Mesenchymal stem cell (in vitro differentiated cells and primary cell): ENCODE measurements at regions not wholly inside any gene's neighbourhood (a gene's known extent, or its start where the extent isn't known, plus 50 kb on each side); places are given as distances from the start of the nearest gene placed in this dataset.

Source experiments
- DNase-seq: peaks from one replicate; pipeline ENCODE4 v3.0.0-alpha.2; 2013
- H2AFZ ChIP-seq: one replicate; pipeline ENCODE4 v1.6.1; 2013; ENCODE audit warnings: low read depth, mild to moderate bottlenecking, control low read depth, inconsistent platforms, low read length, moderate library complexity
- H2AK5ac ChIP-seq: 2 replicates; pipeline ENCODE4 v1.6.1; 2013; ENCODE audit warnings: low read length, moderate library complexity, mild to moderate bottlenecking, inconsistent platforms; ENCODE audit not compliant: severe bottlenecking
- H2BK120ac ChIP-seq: one replicate; pipeline ENCODE4 v1.6.1; 2013; ENCODE audit warnings: low read depth, mild to moderate bottlenecking, inconsistent platforms, low read length, moderate library complexity
- H2BK12ac ChIP-seq, 2 experiments: one replicate each; pipeline ENCODE4 v1.6.1; 2013; ENCODE audit warnings: inconsistent platforms in 2 of 2, low read length in 2 of 2, mild to moderate bottlenecking in 2 of 2, moderate library complexity in 2 of 2, control low read depth in 1 of 2
- H2BK15ac ChIP-seq: one replicate; pipeline ENCODE4 v1.6.1; 2013; ENCODE audit warnings: mild to moderate bottlenecking, low read depth, inconsistent platforms; ENCODE audit not compliant: poor library complexity, severe bottlenecking
- H2BK5ac ChIP-seq: 2 replicates; pipeline ENCODE4 v1.6.1; 2013; ENCODE audit warnings: low read depth, mild to moderate bottlenecking, low read length, control low read depth, inconsistent platforms; ENCODE audit not compliant: poor library complexity, severe bottlenecking
- H3K14ac ChIP-seq, 2 experiments: one replicate each; pipeline ENCODE4 v1.6.1; 2013; ENCODE audit warnings: inconsistent platforms in 2 of 2, low read length in 2 of 2, control low read depth in 1 of 2, mild to moderate bottlenecking in 1 of 2, moderate library complexity in 1 of 2
- H3K18ac ChIP-seq, 2 experiments: one replicate each; pipeline ENCODE4 v1.6.1; 2013; ENCODE audit warnings: inconsistent platforms in 2 of 2, low read length in 2 of 2, control low read depth in 1 of 2, low read depth in 1 of 2, mild to moderate bottlenecking in 1 of 2
- H3K23ac ChIP-seq, 2 experiments: one replicate each; pipeline ENCODE4 v1.6.1; 2013; ENCODE audit warnings: inconsistent platforms in 2 of 2, low read length in 2 of 2, mild to moderate bottlenecking in 2 of 2, moderate library complexity in 2 of 2, control low read depth in 1 of 2
- H3K27ac ChIP-seq: 2 replicates; pipeline ENCODE4 v1.5.1; 2013; ENCODE audit warnings: mild to moderate bottlenecking, moderate library complexity, low read length, control low read depth, inconsistent platforms; ENCODE audit not compliant: poor library complexity, severe bottlenecking
- H3K27me3 ChIP-seq, 2 experiments: 2 replicates each; pipeline versions ENCODE4 v1.6.1 to v1.7.0; 2013; ENCODE audit warnings: low read length in 2 of 2, mild to moderate bottlenecking in 2 of 2, moderate library complexity in 2 of 2, control low read depth in 1 of 2, inconsistent platforms in 1 of 2; ENCODE audit not compliant: control insufficient read depth in 1 of 2, insufficient read depth in 1 of 2
- H3K36me3 ChIP-seq, 2 experiments: 2 replicates each; pipeline versions ENCODE4 v1.6.1 to v1.7.0; 2013; ENCODE audit warnings: low read length in 2 of 2, control low read depth in 1 of 2, inconsistent platforms in 1 of 2, low read depth in 1 of 2, mild to moderate bottlenecking in 1 of 2; ENCODE audit not compliant: insufficient read depth in 2 of 2, control insufficient read depth in 1 of 2
- H3K4ac ChIP-seq, 2 experiments: one replicate each; pipeline ENCODE4 v1.6.1; 2013; ENCODE audit warnings: inconsistent platforms in 2 of 2, low read length in 2 of 2, mild to moderate bottlenecking in 2 of 2, moderate library complexity in 2 of 2, control low read depth in 1 of 2, low read depth in 1 of 2
- H3K4me1 ChIP-seq: 2 replicates; pipeline ENCODE4 v1.6.1; 2013; ENCODE audit warnings: low read depth, low read length, control low read depth; ENCODE audit not compliant: control insufficient read depth, insufficient read depth
- H3K4me2 ChIP-seq: 2 replicates; pipeline ENCODE4 v1.6.1; 2013; ENCODE audit warnings: low read length, mild to moderate bottlenecking, inconsistent platforms; ENCODE audit not compliant: poor library complexity, severe bottlenecking
- H3K4me3 ChIP-seq, 2 experiments: 2 replicates each; pipeline versions ENCODE4 v1.5.1 to v1.7.0; 2013; ENCODE audit warnings: low read length in 2 of 2, mild to moderate bottlenecking in 2 of 2, control low read depth in 1 of 2, low read depth in 1 of 2; ENCODE audit not compliant: insufficient read depth in 1 of 2
- H3K79me1 ChIP-seq: replicated peaks from 2 replicates; pipeline ENCODE4 v1.6.1; 2013; ENCODE audit warnings: mild to moderate bottlenecking, control low read depth, low read length, inconsistent platforms; ENCODE audit not compliant: poor library complexity, severe bottlenecking
- H3K9ac ChIP-seq: 2 replicates; pipeline ENCODE4 v1.7.0; 2013; ENCODE audit warnings: mild to moderate bottlenecking, low read length, moderate library complexity
- H3K9me3 ChIP-seq: 2 replicates; pipeline ENCODE4 v1.7.0; 2013; ENCODE audit warnings: mild to moderate bottlenecking, low read length; ENCODE audit not compliant: control insufficient read depth
- H4K8ac ChIP-seq: one replicate; pipeline ENCODE4 v1.6.1; 2013; ENCODE audit warnings: inconsistent platforms, mild to moderate bottlenecking, low read length, moderate library complexity
- H4K91ac ChIP-seq: one replicate; pipeline ENCODE4 v1.6.1; 2013; ENCODE audit warnings: mild to moderate bottlenecking, low read length, inconsistent platforms
- WGBS: methylation state at CpG from one replicate; pipeline ENCODE4 v1.1.7; 2013; ENCODE audit warnings: mixed read lengths; 5-methylcytosine and 5-hydroxymethylcytosine counted together

GRCh38 chr6:67358241-67358640 lies 1276.8 kb upstream of the ADGRB3 start:
- Histone ChIP-seq H3K4me1 (no peaks in the 10 kb centered on the region), H3K4me2 (no peak overlapping the region), H2AK5ac (no peak overlapping the region), H3K4ac (no peak overlapping the region), H3K23ac (no peak overlapping the region), H3K27me3 (no peaks in the 10 kb centered on the region), H4K91ac (no peak overlapping the region), H3K27ac (no peak overlapping the region), H2BK120ac (no peak overlapping the region), H3K4me3 (no peak overlapping the region), H2BK5ac (no peak overlapping the region), H3K9me3 (peaks cover 4% of the 10 kb centered on the region), H2AFZ (no peak overlapping the region), H3K36me3 (no peaks in the 10 kb centered on the region), H3K18ac (no peak overlapping the region), H2BK15ac (no peak overlapping the region), H3K14ac (no peak overlapping the region), H4K8ac (no peak overlapping the region), H3K9ac (no peak overlapping the region), H2BK12ac (no peak overlapping the region), H3K79me1 (no peaks in the 10 kb centered on the region)
- 93% methylated on average over 3 of the region's 3 CpGs for WGBS
- DNase-seq: no peak

- 83% methylated on average over 3 of the region's 3 CpGs for WGBS
- H3K4me3 ChIP-seq: no peak overlapping the region
- no peak overlapping the region for H2BK120ac ChIP-seq
- no peak overlapping the region for H2BK5ac ChIP-seq
- no peaks in the 10 kb centered on the region for H3K36me3 ChIP-seq
- H3K4me2 ChIP-seq: no peak overlapping the region
- H4K91ac ChIP-seq: no peak overlapping the region
- H3K23ac ChIP-seq: no peak overlapping the region
- H2AK5ac ChIP-seq: no peak overlapping the region
- H3K27ac ChIP-seq: no peak overlapping the region
- no peaks in the 10 kb centered on the region for H3K27me3 ChIP-seq
- no peaks in the 10 kb centered on the region for H3K9me3 ChIP-seq
- H2AFZ ChIP-seq: no peak overlapping the region
- no peak overlapping the region for H2BK15ac ChIP-seq
- H3K9ac ChIP-seq: no peak overlapping the region
- no peak overlapping the region for H3K18ac ChIP-seq
- no peak for DNase-seq
- no peaks in the 10 kb centered on the region for H3K79me1 ChIP-seq
- no peaks in the 10 kb centered on the region for H3K4me1 ChIP-seq
- no peak overlapping the region for H2BK12ac ChIP-seq
- no peak overlapping the region for H3K14ac ChIP-seq
- H4K8ac ChIP-seq: no peak overlapping the region
- H3K4ac ChIP-seq: no peak overlapping the region
Observed at GRCh38 chr6:67353861-67354260, 1281.2 kb upstream of the ADGRB3 start.

- Histone ChIP-seq H3K9me3 (peaks cover 2% of the 10 kb centered on the region), H2BK15ac (no peak overlapping the region), H3K18ac (no peak overlapping the region), H2AK5ac (no peak overlapping the region), H3K14ac (no peak overlapping the region), H3K4ac (no peak overlapping the region), H2AFZ (no peak overlapping the region), H3K79me1 (no peaks in the 10 kb centered on the region), H2BK5ac (no peak overlapping the region), H4K91ac (no peak overlapping the region), H3K4me1 (no peaks in the 10 kb centered on the region), H3K27me3 (no peaks in the 10 kb centered on the region), H3K27ac (no peak overlapping the region), H3K36me3 (no peaks in the 10 kb centered on the region), H2BK12ac (no peak overlapping the region), H3K9ac (no peak overlapping the region), H2BK120ac (no peak overlapping the region), H4K8ac (no peak overlapping the region), H3K23ac (no peak overlapping the region), H3K4me2 (no peak overlapping the region), H3K4me3 (no peak overlapping the region)
- no peak for DNase-seq
- 81% methylated on average over 7 of the region's 10 CpGs for WGBS
Observed at GRCh38 chr6:67352717-67353116, 1282.4 kb upstream of the ADGRB3 start.

GRCh38 chr6:67350729-67351128 lies 1284.4 kb upstream of the ADGRB3 start:
- H3K9me3 ChIP-seq: peaks cover 2% of the 10 kb centered on the region
- no peak overlapping the region for H3K14ac ChIP-seq
- H3K27me3 ChIP-seq: no peaks in the 10 kb centered on the region
- H3K4me1 ChIP-seq: no peaks in the 10 kb centered on the region
- no peak overlapping the region for H3K4me2 ChIP-seq
- H3K4me3 ChIP-seq: no peak overlapping the region
- H3K4ac ChIP-seq: no peak overlapping the region
- H2BK15ac ChIP-seq: no peak overlapping the region
- no peak for DNase-seq
- H3K23ac ChIP-seq: no peak overlapping the region
- H4K8ac ChIP-seq: no peak overlapping the region
- no peaks in the 10 kb centered on the region for H3K36me3 ChIP-seq
- WGBS: 80% methylated on average over 1 of the region's 4 CpGs
- H3K27ac ChIP-seq: no peak overlapping the region
- no peak overlapping the region for H2AK5ac ChIP-seq
- H3K79me1 ChIP-seq: no peaks in the 10 kb centered on the region
- no peak overlapping the region for H2BK5ac ChIP-seq
- no peak overlapping the region for H2AFZ ChIP-seq
- no peak overlapping the region for H3K18ac ChIP-seq
- H4K91ac ChIP-seq: no peak overlapping the region
- H3K9ac ChIP-seq: no peak overlapping the region
- no peak overlapping the region for H2BK12ac ChIP-seq
- no peak overlapping the region for H2BK120ac ChIP-seq
